Superior temporal gyrus (tissue), 1 donor: ENCODE measurements at regions not wholly inside any gene's neighbourhood (a gene's known extent, or its start where the extent isn't known, plus 50 kb on each side); places are given as distances from the start of the nearest gene placed in this dataset.
A peak's percentile ranks its signal among the peaks of the same experiment; 100 is the strongest.
"Not testable (repeated sequence)": the region's sequence is repeated elsewhere in the genome, so short reads cannot be mapped to it uniquely, and the experiment has no call there.

ENCODE experiments used
- DNase-seq: peaks from one replicate; pipeline ENCODE4 v3.0.0-alpha.2; 2016; ENCODE audit errors: extremely low spot score

- not testable (repeated sequence) for DNase-seq
Observed at GRCh38 chrX:79026742-79027141, 81.6 kb downstream of the P2RY10 start.

GRCh38 chrX:79035421-79035820, 90.2 kb downstream of the P2RY10 start:
- no peak for DNase-seq

GRCh38 chrX:79036157-79036880, 91.1 kb downstream of the P2RY10 start:
- DNase-seq: no peak

GRCh38 chrX:79065696-79066095, 78.8 kb upstream of the GPR174 start:
- no peak for DNase-seq

GRCh38 chrX:79078114-79078513, 66.4 kb upstream of the GPR174 start:
- no peak for DNase-seq

GRCh38 chrX:79079477-79079876, 65.0 kb upstream of the GPR174 start:
- no peak for DNase-seq

- no peak for DNase-seq
Observed at GRCh38 chrX:79080141-79080540, 64.3 kb upstream of the GPR174 start.

- peak; percentile 59 for DNase-seq
Observed at GRCh38 chrX:79081895-79082512, 62.5 kb upstream of the GPR174 start.

- DNase-seq: no peak
Observed at GRCh38 chrX:79082899-79083298, 61.6 kb upstream of the GPR174 start.

- no peak for DNase-seq
Observed at GRCh38 chrX:79084923-79085322, 59.6 kb upstream of the GPR174 start.

- DNase-seq: no peak
Observed at GRCh38 chrX:79089896-79090584, 54.4 kb upstream of the GPR174 start.

GRCh38 chrX:79094075-79094832, 50.2 kb upstream of the GPR174 start:
- DNase-seq: no peak
